ENCODE measurements at regions not wholly inside any gene's neighbourhood (a gene's known extent, or its start where the extent isn't known, plus 50 kb on each side); places are given as distances from the start of the nearest gene placed in this dataset.
"Not testable (repeated sequence)": the region's sequence is repeated elsewhere in the genome, so short reads cannot be mapped to it uniquely, and the experiment has no call there.

- H3K4me1 Mint-ChIP-seq (ENCODE audit: low read depth); H3K36me3 Mint-ChIP-seq (ENCODE audit: low read depth); H3K4me3 Mint-ChIP-seq; H3K27ac Mint-ChIP-seq; H3K27me3 Mint-ChIP-seq; DNase-seq: not testable (repeated sequence)
- H3K9me3 Mint-ChIP-seq, result peaks cover 16% of the 10 kb centered on the region
These were observed 562.6 kb upstream of the TPTE start for GRCh38 chr21:9958791-9959190.

- peaks cover 16% of the 10 kb centered on the region for H3K9me3 Mint-ChIP-seq
- not testable (repeated sequence) for H3K4me3 Mint-ChIP-seq; H3K4me1 Mint-ChIP-seq (ENCODE audit: low read depth)
These were observed 562.0 kb upstream of the TPTE start for GRCh38 chr21:9959220-9959964.

GRCh38 chr21:9969399-9969798 lies 552.0 kb upstream of the TPTE start:
- H3K27me3 Mint-ChIP-seq; H3K36me3 Mint-ChIP-seq (ENCODE audit: low read depth); H3K4me1 Mint-ChIP-seq (ENCODE audit: low read depth); H3K27ac Mint-ChIP-seq; DNase-seq; H3K4me3 Mint-ChIP-seq: not testable (repeated sequence)
- H3K9me3 Mint-ChIP-seq, result peaks cover 30% of the 10 kb centered on the region

More at GRCh38 chr21:9959220-9959964, 562.0 kb upstream of the TPTE start:
- not testable (repeated sequence) for H3K27ac Mint-ChIP-seq; DNase-seq; H3K27me3 Mint-ChIP-seq; H3K36me3 Mint-ChIP-seq (ENCODE audit: low read depth)

GRCh38 chr21:9972018-9972417 lies 549.4 kb upstream of the TPTE start:
- H3K27ac Mint-ChIP-seq; H3K27me3 Mint-ChIP-seq; H3K4me3 Mint-ChIP-seq; H3K4me1 Mint-ChIP-seq (ENCODE audit: low read depth); DNase-seq; H3K36me3 Mint-ChIP-seq (ENCODE audit: low read depth): not testable (repeated sequence)
- H3K9me3 Mint-ChIP-seq, result peaks cover 27% of the 10 kb centered on the region

- peaks cover 35% of the 10 kb centered on the region for H3K9me3 Mint-ChIP-seq
- H3K36me3 Mint-ChIP-seq (ENCODE audit: low read depth); DNase-seq; H3K4me1 Mint-ChIP-seq (ENCODE audit: low read depth); H3K27ac Mint-ChIP-seq; H3K4me3 Mint-ChIP-seq; H3K27me3 Mint-ChIP-seq: not testable (repeated sequence)
These were observed 543.0 kb upstream of the TPTE start for GRCh38 chr21:9978371-9978770.

- H3K4me3 Mint-ChIP-seq; DNase-seq; H3K27me3 Mint-ChIP-seq; H3K27ac Mint-ChIP-seq; H3K36me3 Mint-ChIP-seq (ENCODE audit: low read depth); H3K4me1 Mint-ChIP-seq (ENCODE audit: low read depth); H3K9me3 Mint-ChIP-seq: not testable (repeated sequence)
These were observed 523.9 kb upstream of the TPTE start for GRCh38 chr21:9997507-9997906.

- H3K9me3 Mint-ChIP-seq, result peaks cover 15% of the 10 kb centered on the region
- H3K4me1 Mint-ChIP-seq (ENCODE audit: low read depth); H3K4me3 Mint-ChIP-seq; H3K36me3 Mint-ChIP-seq (ENCODE audit: low read depth); DNase-seq; H3K27me3 Mint-ChIP-seq; H3K27ac Mint-ChIP-seq: not testable (repeated sequence)
These were observed 518.5 kb upstream of the TPTE start for GRCh38 chr21:10002762-10003313.

GRCh38 chr21:10005791-10006190 lies 515.6 kb upstream of the TPTE start:
- H3K4me1 Mint-ChIP-seq (ENCODE audit: low read depth); H3K27ac Mint-ChIP-seq; H3K4me3 Mint-ChIP-seq; H3K27me3 Mint-ChIP-seq; DNase-seq; H3K36me3 Mint-ChIP-seq (ENCODE audit: low read depth): not testable (repeated sequence)
- peaks cover 14% of the 10 kb centered on the region for H3K9me3 Mint-ChIP-seq

GRCh38 chr21:10016991-10017390 lies 504.4 kb upstream of the TPTE start:
- H3K4me1 Mint-ChIP-seq (ENCODE audit: low read depth); DNase-seq; H3K36me3 Mint-ChIP-seq (ENCODE audit: low read depth); H3K27me3 Mint-ChIP-seq; H3K27ac Mint-ChIP-seq; H3K4me3 Mint-ChIP-seq: not testable (repeated sequence)
- H3K9me3 Mint-ChIP-seq, result peaks cover 20% of the 10 kb centered on the region

GRCh38 chr21:10017757-10018156 lies 503.6 kb upstream of the TPTE start:
- not testable (repeated sequence) for H3K4me3 Mint-ChIP-seq; H3K27ac Mint-ChIP-seq; H3K4me1 Mint-ChIP-seq (ENCODE audit: low read depth)

GRCh38 chr21:10021462-10021861 lies 499.9 kb upstream of the TPTE start:
- not testable (repeated sequence) for H3K27me3 Mint-ChIP-seq; H3K4me3 Mint-ChIP-seq; H3K36me3 Mint-ChIP-seq (ENCODE audit: low read depth); H3K4me1 Mint-ChIP-seq (ENCODE audit: low read depth); H3K27ac Mint-ChIP-seq; DNase-seq
- peaks cover 17% of the 10 kb centered on the region for H3K9me3 Mint-ChIP-seq

More at GRCh38 chr21:10017757-10018156, 503.6 kb upstream of the TPTE start:
- not testable (repeated sequence) for DNase-seq; H3K27me3 Mint-ChIP-seq; H3K36me3 Mint-ChIP-seq (ENCODE audit: low read depth)
- peaks cover 16% of the 10 kb centered on the region for H3K9me3 Mint-ChIP-seq

GRCh38 chr21:10022745-10023144 lies 498.6 kb upstream of the TPTE start:
- not testable (repeated sequence) for H3K9me3 Mint-ChIP-seq; H3K36me3 Mint-ChIP-seq (ENCODE audit: low read depth); H3K27me3 Mint-ChIP-seq; H3K4me3 Mint-ChIP-seq; H3K4me1 Mint-ChIP-seq (ENCODE audit: low read depth); H3K27ac Mint-ChIP-seq; DNase-seq

All from activated T-cell treated with anti-CD3 and anti-CD28 coated beads, Interleukin-2, amount 50 U/mL, for 24 hours (primary cell).